ENCODE measurements at regions not wholly inside any gene's neighbourhood (a gene's known extent, or its start where the extent isn't known, plus 50 kb on each side); places are given as distances from the start of the nearest gene placed in this dataset.

DNA sequence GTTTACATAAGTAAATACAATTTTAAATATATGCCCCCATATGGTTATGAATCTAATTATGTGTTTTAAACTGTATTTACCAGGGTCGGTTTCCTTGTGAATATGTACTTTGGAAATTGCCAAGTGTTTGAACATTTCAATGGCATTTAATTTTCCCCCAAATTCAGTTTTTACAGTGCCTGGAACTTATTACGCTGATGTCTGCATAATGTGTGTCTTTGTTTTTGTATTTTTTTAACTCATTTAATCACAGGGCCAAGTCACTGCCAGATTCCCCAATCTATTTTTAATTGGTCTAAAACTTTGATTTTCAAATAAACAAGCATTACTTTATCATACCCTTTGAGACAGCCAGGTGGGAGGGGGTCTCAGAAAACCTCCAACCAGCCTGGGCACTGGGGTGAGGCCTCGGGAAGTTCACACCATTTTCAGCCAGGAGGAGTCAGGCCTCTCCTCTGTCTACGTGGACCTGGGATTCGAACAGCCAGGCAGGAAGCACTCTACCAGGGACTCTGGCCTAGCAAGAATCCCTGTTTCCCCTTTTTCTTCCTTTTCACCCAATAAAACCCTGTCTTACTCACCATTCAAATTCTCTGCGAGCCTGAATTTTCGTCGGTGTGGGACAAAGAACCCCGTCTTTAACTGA, 151.5 kb upstream of the COL1A2 start:
- FAIRE-seq (no peak), DNase-seq (ENCODE audit: insufficient read length, low spot score) (no peak)
- no peak for TF ChIP-seq POLR2A (IDR thresholded peaks at IDR 0.05; ENCODE audit: low read depth, low read length)

- DNase-seq (ENCODE audit: insufficient read length, low spot score) = no peak
- no peak for TF ChIP-seq POLR2A (IDR thresholded peaks at IDR 0.05; ENCODE audit: low read depth, low read length)
- FAIRE-seq = no peak
These were observed 149.9 kb upstream of the COL1A2 start for GRCh38 chr7:94244760-94245159.

DNA sequence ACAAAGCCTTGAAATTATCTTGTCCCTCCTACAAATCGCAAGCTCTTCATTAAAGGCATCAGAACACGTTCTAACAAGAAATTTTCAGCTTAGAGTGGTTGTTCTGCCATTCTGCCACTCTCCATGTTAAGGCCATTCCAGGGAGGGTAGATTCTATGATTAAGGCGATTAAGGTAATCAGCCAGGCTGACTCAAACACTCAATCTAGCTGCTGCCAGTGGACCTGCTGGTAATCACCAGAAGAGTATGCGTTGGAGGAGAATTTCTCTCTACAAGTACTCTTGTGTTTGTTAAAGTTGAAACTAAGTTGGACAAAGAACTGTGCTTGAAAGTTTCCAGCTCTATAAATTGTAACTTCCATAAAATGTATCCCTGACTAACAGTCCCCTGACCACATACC, 149.2 kb upstream of the COL1A2 start:
- FAIRE-seq (no peak), DNase-seq (ENCODE audit: insufficient read length, low spot score) (no peak)
- no peak for TF ChIP-seq POLR2A (IDR thresholded peaks at IDR 0.05; ENCODE audit: low read depth, low read length)

DNA sequence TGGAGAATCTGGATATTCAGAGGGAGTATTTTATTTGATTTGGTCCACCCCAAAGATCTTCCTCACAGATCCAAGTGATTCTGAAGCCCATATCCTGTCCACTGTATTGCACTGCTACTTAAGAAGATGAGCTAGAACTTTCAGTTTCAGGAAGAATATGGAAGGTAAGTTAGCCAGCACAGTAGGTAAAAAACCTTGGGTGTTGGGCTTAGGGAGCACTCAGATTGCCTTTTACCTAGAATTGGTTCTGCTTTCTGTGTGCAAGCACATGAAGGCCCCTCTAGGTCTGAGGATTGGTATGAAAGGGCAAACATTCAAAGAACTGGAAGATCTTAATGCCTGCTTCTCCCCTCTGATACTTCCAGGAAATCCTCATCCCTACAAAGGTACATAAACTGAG, 146.7 kb upstream of the COL1A2 start:
- no peak for DNase-seq (ENCODE audit: insufficient read length, low spot score)
- no peak for TF ChIP-seq POLR2A (IDR thresholded peaks at IDR 0.05; ENCODE audit: low read depth, low read length)
- no peak for FAIRE-seq

GRCh38 chr7:94249631-94250030, 145.1 kb upstream of the COL1A2 start:
- FAIRE-seq (no peak), DNase-seq (ENCODE audit: insufficient read length, low spot score) (no peak)
- TF ChIP-seq POLR2A (IDR thresholded peaks at IDR 0.05; ENCODE audit: low read depth, low read length) = no peak

DNA sequence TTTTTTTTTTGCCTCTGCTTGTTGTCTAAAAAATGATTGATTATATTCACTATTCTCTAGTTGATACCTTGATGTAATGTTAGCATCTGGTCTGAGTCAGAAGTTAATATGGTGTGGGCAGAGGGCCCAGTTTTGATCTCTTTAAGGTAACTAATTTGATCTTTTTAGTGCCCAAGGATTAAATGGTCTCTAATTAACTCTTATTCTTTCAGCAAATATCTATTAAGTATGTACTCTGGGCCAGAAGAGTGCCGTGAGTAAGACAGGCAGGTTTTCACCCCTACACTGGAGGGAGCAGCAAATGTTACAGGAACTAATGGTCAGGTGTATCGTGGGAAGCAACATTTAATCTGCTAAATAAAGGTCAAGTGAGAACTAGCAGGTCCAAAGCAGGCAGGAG, 144.6 kb upstream of the COL1A2 start:
- TF ChIP-seq POLR2A (IDR thresholded peaks at IDR 0.05; ENCODE audit: low read depth, low read length) = no peak
- FAIRE-seq = no peak
- no peak for DNase-seq (ENCODE audit: insufficient read length, low spot score)

DNA sequence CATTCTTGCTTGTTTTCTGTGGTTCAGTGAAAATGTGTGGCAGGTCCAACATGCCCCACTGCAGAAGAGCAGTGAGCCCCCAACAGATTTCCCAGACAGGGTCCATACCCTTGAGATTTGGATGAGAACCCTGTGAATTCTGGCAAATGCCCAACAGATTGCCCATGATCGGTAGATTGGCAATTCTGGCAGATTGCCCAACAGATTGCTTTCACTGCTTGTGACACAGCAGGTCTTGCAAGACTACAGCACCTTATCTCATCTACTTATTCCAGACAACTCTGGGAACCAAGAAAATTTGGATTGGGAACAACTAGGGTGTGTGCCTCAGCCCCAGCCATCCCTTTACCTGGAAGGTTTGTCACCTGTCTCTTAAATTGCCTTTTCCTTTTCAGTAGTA, 143.7 kb upstream of the COL1A2 start:
- FAIRE-seq = no peak
- TF ChIP-seq POLR2A (IDR thresholded peaks at IDR 0.05; ENCODE audit: low read depth, low read length) = no peak
- DNase-seq (ENCODE audit: insufficient read length, low spot score) = no peak

DNA sequence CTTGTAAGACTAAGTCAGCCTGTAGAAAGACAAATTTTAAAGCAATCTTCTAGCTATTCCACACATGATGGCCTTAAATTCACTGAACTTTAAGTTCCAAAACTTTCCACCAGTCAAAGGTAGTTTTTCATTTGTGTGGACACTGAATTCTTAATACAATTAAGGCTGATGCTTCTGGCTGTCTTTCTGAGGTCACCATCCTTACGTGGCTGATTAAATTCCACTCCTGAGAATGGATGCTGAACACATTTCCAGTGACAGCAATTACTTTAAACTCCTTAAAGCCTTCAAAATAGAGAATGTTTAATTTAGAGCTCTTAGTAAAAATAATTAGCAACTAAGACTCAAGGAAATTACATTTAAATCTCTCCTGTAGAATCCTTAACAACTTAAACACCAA, 142.6 kb upstream of the COL1A2 start:
- DNase-seq (ENCODE audit: insufficient read length, low spot score) = no peak
- no peak for TF ChIP-seq POLR2A (IDR thresholded peaks at IDR 0.05; ENCODE audit: low read depth, low read length)
- no peak for FAIRE-seq

DNA sequence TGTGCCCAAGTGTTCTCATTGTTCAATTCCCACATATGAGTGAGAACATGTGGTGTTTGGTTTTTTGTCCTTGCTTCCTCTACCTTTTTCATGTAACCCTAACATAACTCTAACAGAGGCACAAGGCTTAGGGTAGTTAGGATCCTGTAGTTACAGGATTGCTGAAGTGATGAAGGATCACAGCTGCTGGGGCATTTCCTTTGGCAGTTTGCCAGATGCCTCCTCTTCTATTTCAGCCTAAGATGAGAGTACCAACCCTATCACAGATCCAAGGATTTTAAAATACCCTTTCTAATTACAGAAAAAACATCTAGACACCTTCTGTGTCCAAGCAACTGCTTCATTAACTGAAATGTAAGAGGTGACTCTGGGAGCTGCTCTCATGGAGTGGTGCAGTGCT, 141.7 kb upstream of the COL1A2 start:
- no peak for DNase-seq (ENCODE audit: insufficient read length, low spot score)
- no peak for FAIRE-seq

DNA sequence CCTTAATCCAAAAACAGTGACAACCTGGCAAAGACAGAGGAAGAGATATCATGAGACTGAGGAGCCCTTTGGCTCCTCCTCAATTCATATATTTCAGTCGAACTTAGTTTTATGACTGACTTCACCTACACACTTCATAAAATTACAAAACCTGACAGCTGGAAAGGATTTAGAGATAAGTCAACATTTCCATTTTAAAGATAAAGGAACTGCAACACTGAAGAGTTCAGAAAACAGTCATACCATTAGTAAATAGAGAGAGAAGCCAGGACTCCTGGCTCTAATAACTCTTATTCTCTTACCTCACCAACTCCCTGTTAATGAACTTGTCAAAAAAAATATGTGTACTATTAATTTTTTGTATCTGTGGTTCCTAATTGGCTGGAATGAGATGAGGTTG, 141.0 kb upstream of the COL1A2 start:
- no peak for FAIRE-seq
- no peak for DNase-seq (ENCODE audit: insufficient read length, low spot score)
- TF ChIP-seq POLR2A (IDR thresholded peaks at IDR 0.05; ENCODE audit: low read depth, low read length) = no peak

More for the DNA sequence above, 141.7 kb upstream of the COL1A2 start:
- TF ChIP-seq POLR2A (IDR thresholded peaks at IDR 0.05; ENCODE audit: low read depth, low read length) = no peak

GRCh38 chr7:94258418-94259300, 136.0 kb upstream of the COL1A2 start:
- no peak for FAIRE-seq
- TF ChIP-seq POLR2A (IDR thresholded peaks at IDR 0.05; ENCODE audit: low read depth, low read length) = no peak
- no peak for DNase-seq (ENCODE audit: insufficient read length, low spot score)

- FAIRE-seq = no peak
- TF ChIP-seq POLR2A (IDR thresholded peaks at IDR 0.05; ENCODE audit: low read depth, low read length) = no peak
- no peak for DNase-seq (ENCODE audit: insufficient read length, low spot score)
These were observed 133.6 kb upstream of the COL1A2 start for GRCh38 chr7:94261067-94261466.

DNA sequence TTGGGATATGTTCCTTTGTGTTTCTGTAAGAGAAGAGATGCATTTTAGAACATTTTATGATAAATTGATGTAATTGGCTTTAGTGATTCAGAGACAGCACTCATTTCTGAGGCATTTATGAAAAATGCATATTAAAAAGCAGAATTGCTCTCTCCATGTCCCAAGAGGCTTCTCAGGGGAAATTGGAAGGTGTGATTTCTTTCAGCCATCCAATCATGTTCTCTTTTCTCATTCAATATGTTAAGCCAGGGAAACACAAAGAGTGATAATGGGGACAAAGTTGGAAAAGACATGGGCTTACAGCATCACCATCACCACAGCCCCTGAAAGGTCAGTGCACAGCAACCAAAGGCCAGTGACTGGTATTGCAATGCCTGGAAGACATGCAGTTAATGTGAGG, 129.9 kb upstream of the COL1A2 start:
- TF ChIP-seq POLR2A (IDR thresholded peaks at IDR 0.05; ENCODE audit: low read depth, low read length) = no peak
- FAIRE-seq (no peak), DNase-seq (ENCODE audit: insufficient read length, low spot score) (no peak)

GRCh38 chr7:94265456-94265855, 129.2 kb upstream of the COL1A2 start:
- DNase-seq (ENCODE audit: insufficient read length, low spot score) (no peak), FAIRE-seq (no peak)
- no peak for TF ChIP-seq POLR2A (IDR thresholded peaks at IDR 0.05; ENCODE audit: low read depth, low read length)

GRCh38 chr7:94266238-94266644, 128.5 kb upstream of the COL1A2 start:
- TF ChIP-seq POLR2A (IDR thresholded peaks at IDR 0.05; ENCODE audit: low read depth, low read length) = no peak
- FAIRE-seq (no peak), DNase-seq (ENCODE audit: insufficient read length, low spot score) (no peak)
